Hematopoietic multipotent progenitor cell treated with erythropoietin and hydrocortisone succinate and interleukin-3 and kit ligand, for 6 days (in vitro differentiated cells): ENCODE measurements at regions not wholly inside any gene's neighbourhood (a gene's known extent, or its start where the extent isn't known, plus 50 kb on each side); places are given as distances from the start of the nearest gene placed in this dataset.
"Not testable (repeated sequence)": the region's sequence is repeated elsewhere in the genome, so short reads cannot be mapped to it uniquely, and the experiment has no call there.

Source experiments
- DNase-seq: peaks from one replicate; pipeline ENCODE4 v3.0.0-alpha.2; 2015

DNA sequence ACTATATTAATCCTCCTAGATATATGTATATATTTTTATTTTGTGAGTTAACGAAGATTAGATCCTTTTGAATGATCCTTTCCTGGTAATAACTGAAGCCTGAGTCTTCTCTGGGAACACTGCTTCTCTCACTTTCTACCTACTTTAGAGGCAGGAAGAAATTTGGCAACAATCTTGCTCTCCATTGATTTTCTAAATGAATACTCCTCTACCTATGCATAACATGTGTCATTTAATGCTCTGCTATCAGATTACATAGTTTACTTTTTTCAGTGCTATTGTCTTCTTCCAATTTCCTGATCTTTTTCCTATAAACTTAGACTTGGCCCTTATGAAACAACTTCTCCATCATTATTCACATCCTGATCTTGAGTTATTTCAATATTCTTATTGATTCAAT lies 60.4 kb upstream of the PDHA2 start:
- DNase-seq, result no peak

GRCh38 chr4:95778666-95779065 lies 61.2 kb upstream of the PDHA2 start:
- no peak for DNase-seq

GRCh38 chr4:95770605-95771004 lies 69.3 kb upstream of the PDHA2 start:
- not testable (repeated sequence) for DNase-seq

GRCh38 chr4:95764961-95765360 lies 74.9 kb upstream of the PDHA2 start:
- DNase-seq, result no peak

DNA sequence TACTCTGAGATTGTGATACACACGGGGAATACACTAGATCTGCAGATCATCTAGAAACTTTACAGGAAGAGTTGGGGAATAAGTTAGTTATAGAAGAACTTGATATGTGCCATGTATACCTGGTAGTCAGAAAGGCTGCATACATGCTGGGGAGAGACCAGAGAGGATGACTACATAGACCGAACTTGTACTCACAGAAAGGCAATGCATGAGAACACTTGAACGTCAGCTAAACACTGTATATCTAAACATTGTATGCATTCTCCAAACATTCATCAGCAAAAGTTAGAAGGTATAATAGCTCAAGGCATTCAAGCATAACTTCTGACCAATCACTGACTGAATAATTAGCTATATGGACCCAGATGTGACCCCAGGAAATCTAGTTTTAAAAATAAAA lies 78.0 kb upstream of the PDHA2 start:
- no peak for DNase-seq

DNA sequence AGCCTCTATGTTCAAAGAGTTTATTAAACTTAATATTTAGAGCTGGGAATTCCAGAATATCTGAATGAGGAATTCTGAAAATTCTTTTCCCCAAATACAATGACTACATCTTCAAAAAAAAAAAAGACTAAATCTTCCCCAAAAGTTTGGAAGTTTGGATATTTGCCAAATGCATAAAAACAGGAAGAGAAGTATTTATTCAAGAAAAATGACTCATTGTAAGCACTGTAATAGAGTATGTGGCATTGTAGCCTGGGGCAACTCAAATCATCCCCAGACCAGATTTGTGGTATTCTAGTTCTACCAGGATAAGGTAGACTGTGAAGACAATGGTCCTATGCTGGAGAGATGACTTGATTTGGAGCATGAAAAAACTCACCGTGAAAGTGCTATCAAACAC lies 78.5 kb upstream of the PDHA2 start:
- no peak for DNase-seq

- DNase-seq, result not testable (repeated sequence)
Measured at GRCh38 chr4:95760646-95761045, 79.2 kb upstream of the PDHA2 start.

GRCh38 chr4:95758001-95758400 lies 81.9 kb upstream of the PDHA2 start:
- no peak for DNase-seq

GRCh38 chr4:95754667-95755066 lies 85.2 kb upstream of the PDHA2 start:
- DNase-seq, result no peak

GRCh38 chr4:95749204-95749603 lies 90.7 kb upstream of the PDHA2 start:
- DNase-seq, result no peak

- DNase-seq, result no peak
Measured at GRCh38 chr4:95742872-95743271, 97.0 kb upstream of the PDHA2 start.

DNA sequence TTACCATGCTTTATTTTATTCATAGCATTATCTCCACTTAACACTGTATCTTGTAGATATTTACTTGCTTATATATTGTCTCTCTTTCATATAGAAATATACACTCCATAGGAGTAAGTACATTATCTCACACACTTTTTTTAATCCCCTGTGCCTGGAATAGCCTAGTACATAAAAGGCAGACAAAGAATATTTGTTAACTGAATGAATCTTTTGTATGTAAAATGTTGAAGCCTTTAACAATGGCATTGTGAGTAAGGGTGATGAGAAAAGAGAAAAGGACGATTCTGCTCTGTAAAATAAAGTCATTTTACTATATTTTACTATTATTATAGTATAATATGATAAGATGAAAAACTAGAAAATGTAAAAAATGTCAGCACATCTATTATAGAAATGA lies 97.7 kb upstream of the PDHA2 start:
- DNase-seq, result no peak

GRCh38 chr4:95732061-95732460 lies 107.8 kb upstream of the PDHA2 start:
- no peak for DNase-seq

GRCh38 chr4:95729596-95729995 lies 110.3 kb upstream of the PDHA2 start:
- DNase-seq, result no peak

GRCh38 chr4:95728145-95728544 lies 111.7 kb upstream of the PDHA2 start:
- DNase-seq, result no peak

DNA sequence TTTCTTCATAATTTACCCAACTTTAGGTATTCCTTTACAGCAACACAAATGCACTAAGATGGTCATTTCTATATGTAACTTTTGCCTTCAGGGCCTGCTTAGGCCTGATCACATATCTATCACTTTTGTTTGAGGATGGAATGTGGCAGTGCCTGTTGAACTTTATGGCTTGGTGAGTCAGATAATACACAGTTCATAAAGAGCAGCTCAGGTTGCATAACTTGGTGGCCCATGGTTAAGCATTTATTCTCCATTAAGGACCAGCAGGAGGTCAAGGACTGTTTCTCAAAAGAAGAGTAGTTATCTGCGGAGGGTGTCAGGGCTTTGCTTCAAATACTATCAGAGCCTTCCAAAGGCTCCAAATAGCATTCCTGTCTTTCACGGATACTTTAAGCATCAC lies 124.1 kb upstream of the PDHA2 start:
- no peak for DNase-seq

- no peak for DNase-seq
Measured at GRCh38 chr4:95714571-95714970, 125.3 kb upstream of the PDHA2 start.

- DNase-seq, result no peak
Measured at GRCh38 chr4:95705323-95705722, 134.6 kb upstream of the PDHA2 start.

- DNase-seq, result no peak
Measured at GRCh38 chr4:95701500-95702170, 138.3 kb upstream of the PDHA2 start.

- DNase-seq, result no peak
Measured at GRCh38 chr4:95694411-95694810, 145.5 kb upstream of the PDHA2 start.

DNA sequence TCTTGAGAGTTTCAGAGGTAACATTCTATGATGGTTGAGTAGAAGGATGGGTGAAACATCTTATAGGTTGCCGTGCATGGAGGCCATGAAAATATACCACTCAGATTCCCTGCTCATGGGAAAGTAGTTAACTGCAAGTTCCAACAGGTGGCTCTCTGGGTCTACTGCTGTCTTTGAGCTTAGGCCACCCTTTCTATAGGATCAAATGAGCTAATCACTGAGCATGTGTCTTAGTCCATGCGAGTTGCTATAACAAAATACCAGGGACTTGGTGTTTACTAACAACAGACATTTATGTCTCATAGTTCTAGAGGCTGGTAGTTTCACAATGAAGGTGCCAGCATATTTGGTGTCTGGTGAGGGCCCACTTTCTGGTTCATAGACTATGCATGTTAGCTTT lies 144.8 kb upstream of the UNC5C start:
- DNase-seq, result peak; percentile 30

DNA sequence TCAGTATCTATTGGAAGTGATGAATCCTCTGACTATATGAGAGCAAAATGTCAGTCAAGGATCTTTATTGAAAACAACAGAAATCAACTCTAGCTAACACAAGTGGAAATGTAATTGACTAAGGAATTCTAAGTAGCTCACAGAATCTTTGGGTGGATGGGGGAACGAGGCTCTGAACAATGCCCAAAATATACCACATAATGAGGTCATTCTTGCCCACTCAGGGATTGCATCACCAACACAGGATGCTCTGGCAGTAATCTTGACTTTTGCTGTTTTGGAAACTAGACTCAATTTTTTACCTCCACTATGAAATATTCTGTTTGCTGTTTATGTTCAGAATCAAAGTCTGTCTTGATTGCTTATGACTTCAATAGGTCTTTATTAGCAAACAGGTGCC lies 127.4 kb upstream of the UNC5C start:
- no peak for DNase-seq

DNA sequence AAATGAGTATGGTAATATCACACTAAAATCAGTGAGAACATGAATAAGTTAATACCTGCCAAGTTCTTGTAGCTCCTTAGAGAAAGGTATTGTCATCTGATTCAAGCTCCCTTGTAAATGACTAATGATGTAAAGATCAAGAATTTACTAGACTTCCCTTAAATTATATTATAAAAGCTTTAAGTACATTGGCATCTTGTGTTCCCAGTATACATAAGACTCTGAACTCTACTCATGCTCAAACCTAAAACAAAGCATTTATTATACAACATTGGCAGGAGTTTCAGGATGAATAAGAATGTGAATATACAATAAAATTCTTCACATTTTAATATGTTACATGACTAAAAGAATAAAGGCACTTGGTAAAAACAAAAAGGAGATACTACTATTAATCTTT lies 126.8 kb upstream of the UNC5C start:
- no peak for DNase-seq

DNA sequence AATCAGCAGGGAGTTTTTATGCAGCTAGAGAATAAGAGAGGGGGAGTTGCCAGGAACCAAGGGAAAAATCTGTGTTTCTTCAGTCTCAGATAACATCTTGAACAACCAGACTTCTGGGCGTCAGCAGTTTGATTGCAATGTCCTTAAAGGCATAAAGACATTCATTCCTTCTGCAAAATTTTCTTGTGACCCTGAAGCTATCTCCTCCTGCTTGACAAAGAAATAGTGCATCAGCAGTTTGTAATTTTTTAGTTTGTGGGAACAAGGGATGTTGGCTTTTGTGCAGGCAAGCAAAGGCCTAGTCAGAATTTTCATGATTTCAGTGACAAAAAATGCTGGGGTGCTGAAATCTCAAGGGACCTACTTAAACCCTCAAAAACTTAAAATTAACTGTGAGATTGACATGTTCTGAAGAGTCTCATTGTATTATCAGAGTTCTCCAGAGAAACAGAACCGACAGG lies 125.8 kb upstream of the UNC5C start:
- DNase-seq, result no peak

- no peak for DNase-seq
Measured at GRCh38 chr4:95672811-95673210, 124.0 kb upstream of the UNC5C start.

- no peak for DNase-seq
Measured at GRCh38 chr4:95660719-95661118, 111.9 kb upstream of the UNC5C start.
